GM18951 (cell line): ENCODE measurements at regions not wholly inside any gene's neighbourhood (a gene's known extent, or its start where the extent isn't known, plus 50 kb on each side); places are given as distances from the start of the nearest gene placed in this dataset.
"Not testable (repeated sequence)": the region's sequence is repeated elsewhere in the genome, so short reads cannot be mapped to it uniquely, and the experiment has no call there.

Source experiments
- POLR2A ChIP-seq: IDR thresholded peaks from 4 replicates; pipeline ENCODE4 v1.6.1; 2011; ENCODE audit warnings: mild to moderate bottlenecking; ENCODE audit not compliant: insufficient read length, insufficient read depth; ENCODE audit errors: extremely low read depth
- in situ Hi-C: fragments of 300-500 bp; cut with MboI; formaldehyde crosslinking; loops from one replicate; pipeline ENCODE4 v1.12.0; 2022; ENCODE audit warnings: low sequenced_read_pairs, mixed read lengths, inconsistent platforms; ENCODE audit not compliant: unreplicated experiment

GRCh38 chr16:13322336-13322735 lies 420.9 kb downstream of the SHISA9 start:
- in situ Hi-C loops, result no loop called here
- no peak for TF ChIP-seq POLR2A

GRCh38 chr16:13324851-13325250 lies 423.5 kb downstream of the SHISA9 start:
- no peak for TF ChIP-seq POLR2A
- in situ Hi-C loops, result no loop called here

- in situ Hi-C loops, result no loop called here
- no peak for TF ChIP-seq POLR2A
These were observed 424.0 kb downstream of the SHISA9 start for GRCh38 chr16:13325396-13325795.

GRCh38 chr16:13331918-13332317 lies 430.5 kb downstream of the SHISA9 start:
- in situ Hi-C loops, result no loop called here
- TF ChIP-seq POLR2A, result no peak

DNA sequence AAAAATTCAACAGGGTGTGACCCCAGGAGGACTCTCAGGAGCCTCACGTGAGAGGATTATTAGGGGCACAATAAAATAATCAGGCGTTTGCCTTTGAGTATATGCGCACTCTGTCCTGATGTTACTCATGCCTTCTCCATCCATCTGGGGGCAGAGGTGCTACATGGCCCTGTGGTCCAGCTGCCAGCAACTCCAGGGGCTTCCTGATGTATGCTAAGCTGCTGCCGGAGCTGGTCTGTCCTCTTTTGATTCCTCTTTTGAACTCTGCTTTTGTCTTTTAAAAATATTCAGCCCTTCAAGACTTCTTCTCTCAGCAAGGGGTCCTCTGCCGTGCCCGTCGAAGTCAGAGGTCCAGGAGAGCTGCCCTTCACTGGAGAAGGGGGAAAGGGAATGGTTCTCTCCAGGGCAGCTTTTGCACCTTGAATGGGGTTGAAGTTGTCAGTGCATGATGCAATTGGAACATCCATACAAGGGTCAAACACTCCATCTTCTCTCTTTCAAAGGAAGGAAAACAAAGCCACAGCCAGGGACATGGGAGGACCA lies 431.4 kb downstream of the SHISA9 start:
- no peak for TF ChIP-seq POLR2A
- in situ Hi-C loops, result no loop called here

DNA sequence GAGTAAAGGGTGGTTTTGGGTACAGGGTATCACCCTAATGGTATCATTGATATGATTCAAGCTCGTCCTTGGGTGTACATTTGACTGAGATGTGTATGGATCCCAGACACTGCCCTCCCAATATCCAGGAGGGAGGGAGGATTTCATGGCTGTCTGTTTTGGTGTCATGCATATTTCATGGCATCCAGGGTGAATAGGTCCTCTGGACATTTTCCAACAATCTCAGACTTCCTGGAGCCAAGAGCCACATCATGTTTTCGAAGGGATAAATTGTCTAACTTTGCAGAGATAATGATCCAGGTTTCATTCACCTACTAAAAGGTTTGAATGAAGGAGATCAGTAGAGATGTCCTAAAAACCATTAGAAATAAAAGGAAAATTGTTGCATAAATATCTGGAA lies 431.9 kb downstream of the SHISA9 start:
- TF ChIP-seq POLR2A, result no peak
- in situ Hi-C loops, result no loop called here

GRCh38 chr16:13335879-13336278 lies 434.5 kb downstream of the SHISA9 start:
- in situ Hi-C loops, result no loop called here
- no peak for TF ChIP-seq POLR2A

DNA sequence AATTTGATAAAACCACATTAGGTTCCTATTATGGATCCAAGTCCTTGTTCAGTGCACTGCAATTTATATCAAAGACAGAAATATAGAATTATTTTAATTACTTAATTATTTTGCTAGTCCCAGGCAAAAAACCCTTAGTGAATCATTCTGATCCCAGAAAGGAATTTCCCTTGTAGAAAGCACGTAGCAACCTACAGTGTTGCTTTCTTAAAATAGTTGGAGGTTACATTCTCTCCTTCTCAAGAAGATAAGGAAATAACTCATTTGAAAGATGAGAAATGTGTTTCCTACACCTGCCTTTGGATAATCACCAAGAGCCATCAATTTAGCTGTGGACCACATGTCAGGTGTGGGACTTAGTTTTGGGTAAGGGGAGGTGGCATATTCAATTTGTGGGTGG lies 434.9 kb downstream of the SHISA9 start:
- no peak for TF ChIP-seq POLR2A
- in situ Hi-C loops, result no loop called here

- in situ Hi-C loops, result not testable (repeated sequence)
These were observed 435.8 kb downstream of the SHISA9 start for GRCh38 chr16:13336907-13337881.

DNA sequence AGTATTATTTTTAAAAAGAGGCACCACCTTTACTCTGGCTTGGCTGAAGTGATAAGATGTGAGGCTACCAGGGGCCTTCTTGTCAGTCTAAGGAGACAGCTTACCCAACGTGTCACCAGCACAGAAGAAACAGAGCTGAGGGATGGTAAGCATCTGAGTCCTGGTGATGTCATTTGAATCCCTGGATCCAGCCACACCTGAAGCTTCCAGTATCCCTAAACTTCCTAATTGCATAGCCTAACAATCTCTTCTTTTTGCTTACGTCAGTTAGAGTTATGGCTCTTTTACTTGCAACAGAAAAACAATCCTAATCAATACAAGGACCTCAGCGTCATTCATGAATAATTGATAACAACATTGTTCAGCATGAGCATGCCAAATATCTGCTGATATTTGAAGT lies 436.6 kb downstream of the SHISA9 start:
- TF ChIP-seq POLR2A, result no peak
- in situ Hi-C loops, result no loop called here

DNA sequence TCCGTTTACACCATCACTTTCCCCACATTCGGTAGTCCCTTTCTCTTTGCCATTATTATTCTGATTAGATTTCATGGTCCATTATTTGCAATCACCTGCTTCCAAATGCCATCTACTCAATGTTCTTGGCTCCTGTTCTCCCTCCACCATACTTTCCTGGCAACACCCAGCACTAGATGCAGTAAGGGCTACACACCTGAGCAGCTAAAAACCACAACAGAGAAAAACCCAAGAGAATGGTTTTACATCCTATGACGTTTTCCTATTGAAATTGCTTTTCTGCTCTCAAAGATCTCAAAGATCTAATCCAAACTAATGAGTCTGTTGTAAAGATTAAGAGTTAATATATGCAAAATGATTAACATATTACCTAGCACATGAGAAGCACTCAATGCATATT lies 441.3 kb downstream of the SHISA9 start:
- no peak for TF ChIP-seq POLR2A
- in situ Hi-C loops, result no loop called here

- in situ Hi-C loops, result no loop called here
- TF ChIP-seq POLR2A, result no peak
These were observed 442.6 kb downstream of the SHISA9 start for GRCh38 chr16:13344001-13344400.

DNA sequence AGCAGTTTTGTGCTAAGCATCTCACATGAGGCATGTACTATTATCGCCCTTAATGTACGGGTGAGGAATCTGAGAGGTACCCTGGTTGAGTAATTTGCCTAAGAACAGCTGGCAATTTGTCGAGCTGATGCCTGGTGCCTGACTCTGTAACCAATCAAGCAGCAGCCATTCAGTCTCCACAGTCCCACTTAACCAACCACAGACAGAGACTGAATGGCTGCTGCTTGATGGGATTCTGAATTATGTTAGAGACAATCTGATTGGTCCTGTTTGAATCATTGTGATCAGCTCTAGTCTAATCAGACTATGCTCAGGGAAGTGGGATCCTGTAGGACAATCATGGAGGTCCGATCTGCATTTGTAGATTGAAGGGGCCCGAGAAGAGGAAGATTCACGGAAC lies 447.0 kb downstream of the SHISA9 start:
- TF ChIP-seq POLR2A, result no peak
- in situ Hi-C loops, result no loop called here

DNA sequence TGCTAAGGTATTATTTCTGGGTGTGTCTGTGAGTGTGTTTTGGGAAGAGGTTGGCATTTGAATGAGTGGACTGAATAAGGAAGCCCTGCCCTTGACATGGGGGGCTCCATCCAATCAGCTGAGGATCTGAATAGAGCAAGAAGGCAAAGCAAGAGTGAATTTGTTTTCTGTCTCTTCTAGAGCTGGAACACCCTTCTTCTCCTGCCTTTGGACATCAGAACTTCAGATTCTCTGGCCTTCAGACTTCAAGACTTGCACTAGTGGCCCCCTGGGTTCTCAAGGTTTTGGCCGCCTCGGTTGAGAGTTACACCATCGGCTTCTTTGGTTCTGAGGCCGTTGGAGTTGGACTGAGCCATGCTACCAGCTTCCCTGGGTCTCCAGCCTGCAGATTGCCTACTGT lies 448.6 kb downstream of the SHISA9 start:
- no peak for TF ChIP-seq POLR2A
- in situ Hi-C loops, result no loop called here
